NCI-H446 treated with DMSO at 0.1 percent for 48 hours (cell line): ENCODE measurements at regions not wholly inside any gene's neighbourhood (a gene's known extent, or its start where the extent isn't known, plus 50 kb on each side); places are given as distances from the start of the nearest gene placed in this dataset.

ENCODE experiments used
- DNase-seq: peaks from one replicate; lab custom pipeline; 2025; lab: John Stamatoyannopoulos, UW

DNA sequence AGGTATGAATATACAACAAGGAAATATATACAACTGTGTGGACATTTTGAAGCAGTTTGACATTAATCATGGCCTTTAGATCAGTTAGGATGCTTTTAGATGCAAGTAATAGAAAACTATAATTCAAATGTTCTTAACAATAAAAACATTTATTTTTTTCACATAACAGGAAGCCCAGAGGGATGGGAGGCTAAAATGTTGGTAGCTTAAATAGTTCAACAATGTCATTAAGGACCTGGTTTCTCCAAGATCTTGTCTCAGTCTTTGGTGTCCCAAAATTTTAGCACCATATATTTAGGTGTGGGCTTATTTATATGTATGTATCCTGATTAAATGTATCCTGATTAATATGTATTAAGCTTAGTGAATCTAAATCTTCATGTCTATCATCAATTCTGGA is 292.4 kb downstream of the NUAK1 start:
- DNase-seq, result no peak

DNA sequence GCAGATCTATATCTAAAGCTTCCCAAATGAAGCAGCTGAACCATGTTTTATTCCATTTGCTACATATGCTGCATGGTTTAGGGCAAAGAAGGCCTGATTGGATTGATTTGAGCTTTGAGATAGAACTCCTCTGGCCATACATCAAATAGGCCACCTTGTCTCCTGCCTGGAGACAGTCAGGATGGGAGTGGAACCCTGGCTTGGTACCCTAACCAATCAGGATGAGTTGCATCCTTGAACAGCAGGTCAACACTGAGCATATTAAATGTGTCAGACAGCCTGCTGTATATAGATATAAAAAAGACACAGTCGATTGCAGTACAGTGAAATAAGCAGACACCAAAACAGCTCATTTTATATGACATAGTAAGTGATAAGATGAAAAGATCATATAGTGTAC is 291.7 kb downstream of the NUAK1 start:
- DNase-seq, result no peak

DNA sequence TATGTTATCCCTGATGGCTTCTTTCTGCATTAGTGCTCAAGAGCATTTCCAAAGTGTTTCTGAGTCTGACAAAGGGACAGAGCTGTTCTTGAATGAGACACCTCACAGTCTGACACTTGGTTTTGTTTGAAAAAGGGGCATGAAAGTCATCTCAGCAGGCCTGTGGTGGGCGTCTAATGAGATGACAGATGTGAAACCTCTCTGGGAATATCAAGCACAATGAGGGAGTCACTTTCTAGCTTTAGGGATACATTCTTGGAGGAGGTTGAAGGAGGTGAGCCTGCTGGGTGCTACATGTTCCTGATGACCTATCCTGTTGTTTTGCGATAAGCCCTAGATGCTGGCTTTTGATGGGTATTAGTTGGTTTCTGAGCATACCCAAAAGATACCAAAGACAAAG is 290.5 kb downstream of the NUAK1 start:
- DNase-seq, result no peak

DNA sequence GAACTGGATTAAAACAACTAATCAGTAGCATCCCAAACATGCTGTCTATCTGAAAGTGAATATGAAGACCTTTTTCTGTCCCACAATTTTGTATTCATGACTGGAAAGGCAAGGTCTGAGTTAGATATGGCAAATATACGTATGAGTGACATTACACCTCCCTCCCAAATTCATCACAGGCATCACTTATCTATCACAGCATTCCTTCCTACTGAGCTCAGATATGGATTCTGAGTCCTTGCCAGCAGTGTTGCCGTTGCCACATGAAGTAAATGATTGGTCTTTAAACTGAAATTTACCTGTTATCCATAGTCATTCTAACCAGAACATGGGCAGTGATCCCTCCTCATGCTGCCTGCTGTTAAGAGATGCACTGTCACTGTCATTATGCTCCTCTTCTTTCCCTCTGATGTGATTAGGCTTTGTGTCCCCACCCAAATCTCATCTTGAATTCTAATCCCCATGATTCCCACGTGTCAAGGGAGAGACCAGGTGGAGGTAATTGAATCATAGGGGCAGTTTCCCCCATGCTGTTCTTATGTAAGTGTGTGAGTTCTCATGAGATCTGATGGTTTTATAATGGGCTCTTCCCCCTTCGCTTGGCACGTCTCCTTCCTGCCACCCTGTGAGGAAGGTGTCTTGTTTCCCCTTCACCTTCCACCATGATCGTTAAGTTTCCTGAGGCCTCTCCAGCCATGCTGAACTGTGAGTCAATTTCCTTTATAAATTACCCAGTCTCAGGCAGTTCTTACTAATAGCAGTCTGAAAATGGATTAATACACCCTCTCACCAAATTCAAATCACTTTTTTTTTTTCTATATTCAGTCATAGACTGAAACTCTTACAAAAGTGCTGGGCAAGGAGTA is 288.4 kb downstream of the NUAK1 start:
- DNase-seq, result no peak

DNA sequence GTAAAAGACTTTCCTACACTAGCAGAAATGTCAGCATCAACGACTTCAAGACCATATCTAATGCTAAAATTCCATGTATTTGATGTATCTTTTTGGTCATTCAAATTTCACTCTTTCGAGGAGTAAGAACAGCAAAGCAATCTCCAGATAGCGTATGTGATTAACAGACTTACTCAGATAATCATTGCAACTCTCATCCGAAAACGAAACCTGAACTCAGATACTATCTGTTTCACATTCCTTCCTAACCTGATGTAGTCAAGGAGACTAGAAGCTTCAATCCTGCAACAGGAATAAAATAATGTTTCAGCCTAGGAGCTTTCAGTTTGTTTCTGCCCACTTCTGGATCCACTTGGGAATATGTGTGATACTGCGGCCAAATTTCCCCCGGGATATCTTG is 286.3 kb downstream of the NUAK1 start:
- no peak for DNase-seq

DNA sequence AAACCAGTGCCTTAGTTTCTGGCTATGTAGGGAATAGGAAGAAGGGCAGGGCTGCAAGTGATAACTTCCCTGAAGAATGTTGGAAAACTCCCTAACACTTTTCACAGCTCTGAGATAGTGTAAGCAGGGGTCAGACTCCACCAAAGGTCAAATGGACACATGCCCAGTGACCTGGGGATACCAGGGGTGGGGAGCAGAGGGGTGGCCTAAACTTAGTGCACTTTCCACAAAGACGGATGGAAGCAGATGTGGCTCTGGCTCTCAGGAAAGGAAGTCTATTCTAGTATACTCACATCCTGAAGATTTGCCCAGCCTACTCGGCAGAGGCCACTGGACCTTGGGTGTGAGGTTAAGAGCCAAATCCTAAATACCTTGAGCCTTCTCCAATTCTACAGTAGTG is 285.8 kb downstream of the NUAK1 start:
- no peak for DNase-seq

DNA sequence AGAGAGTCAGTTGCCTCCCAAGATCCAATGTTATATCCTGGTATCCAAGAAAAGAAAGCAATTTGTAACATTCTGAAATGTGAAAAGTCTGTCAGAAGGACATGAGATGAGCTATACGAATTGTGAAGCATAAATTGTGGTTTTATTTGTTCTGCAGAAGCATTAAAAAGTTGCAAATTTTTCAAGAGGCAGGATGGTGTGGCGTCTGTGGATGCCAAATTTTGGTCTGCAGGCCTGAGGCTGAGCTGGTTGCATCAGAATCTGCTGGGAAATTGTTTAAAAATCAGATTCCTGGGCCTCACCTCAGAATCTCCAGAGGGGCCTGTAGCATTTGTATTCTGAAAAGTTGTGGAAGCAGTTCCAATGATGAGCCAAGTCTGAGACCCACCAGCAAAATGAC is 284.7 kb downstream of the NUAK1 start:
- no peak for DNase-seq

DNA sequence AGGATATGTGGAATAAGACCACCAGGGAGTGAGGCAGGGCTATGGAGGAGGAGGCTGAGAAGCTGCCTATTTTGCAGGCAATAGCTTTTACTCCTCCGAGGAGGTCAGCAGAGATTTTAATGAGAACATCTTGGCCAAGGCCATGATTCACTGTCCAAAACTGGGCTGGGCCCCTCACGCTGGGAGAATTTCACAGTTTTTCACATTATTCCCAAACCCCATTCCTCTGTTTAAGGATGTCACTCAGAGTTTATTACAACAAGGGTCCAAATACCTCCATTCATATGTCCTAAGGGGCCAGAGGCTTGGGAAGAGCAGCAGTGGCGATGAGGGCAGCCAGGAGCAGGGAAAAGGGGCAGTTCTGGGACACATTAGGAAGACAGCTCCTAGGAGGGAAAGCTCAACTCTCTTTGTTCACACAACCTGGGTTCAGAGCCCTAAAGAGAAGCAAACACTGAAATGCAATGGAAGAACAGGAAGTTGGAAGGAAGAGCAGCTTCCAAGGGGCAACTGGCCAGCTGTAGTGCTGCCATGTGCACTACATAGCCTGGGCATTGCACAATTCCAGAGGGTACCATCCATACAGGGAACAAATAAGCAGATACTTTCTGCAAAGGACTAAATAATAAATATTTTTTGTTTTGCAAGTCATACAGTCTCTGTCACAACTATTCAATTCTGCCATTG is 283.2 kb downstream of the NUAK1 start:
- no peak for DNase-seq

DNA sequence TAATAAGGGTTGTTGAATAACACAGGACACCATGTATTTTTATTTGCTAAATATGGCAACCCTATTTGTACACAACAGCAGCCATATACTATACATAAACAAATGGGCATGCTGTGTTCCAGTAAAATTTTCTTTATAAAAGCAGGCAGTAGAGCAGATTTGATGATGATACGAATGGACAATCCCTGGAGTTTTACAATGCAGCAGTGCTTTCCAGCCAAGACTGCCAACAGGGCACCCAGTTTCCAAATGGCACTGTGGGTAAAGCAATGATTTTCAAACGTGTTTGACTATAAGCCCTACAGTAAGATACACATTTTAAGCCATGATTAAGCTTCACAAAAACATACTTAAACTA is 282.7 kb downstream of the NUAK1 start:
- DNase-seq, result no peak

DNA sequence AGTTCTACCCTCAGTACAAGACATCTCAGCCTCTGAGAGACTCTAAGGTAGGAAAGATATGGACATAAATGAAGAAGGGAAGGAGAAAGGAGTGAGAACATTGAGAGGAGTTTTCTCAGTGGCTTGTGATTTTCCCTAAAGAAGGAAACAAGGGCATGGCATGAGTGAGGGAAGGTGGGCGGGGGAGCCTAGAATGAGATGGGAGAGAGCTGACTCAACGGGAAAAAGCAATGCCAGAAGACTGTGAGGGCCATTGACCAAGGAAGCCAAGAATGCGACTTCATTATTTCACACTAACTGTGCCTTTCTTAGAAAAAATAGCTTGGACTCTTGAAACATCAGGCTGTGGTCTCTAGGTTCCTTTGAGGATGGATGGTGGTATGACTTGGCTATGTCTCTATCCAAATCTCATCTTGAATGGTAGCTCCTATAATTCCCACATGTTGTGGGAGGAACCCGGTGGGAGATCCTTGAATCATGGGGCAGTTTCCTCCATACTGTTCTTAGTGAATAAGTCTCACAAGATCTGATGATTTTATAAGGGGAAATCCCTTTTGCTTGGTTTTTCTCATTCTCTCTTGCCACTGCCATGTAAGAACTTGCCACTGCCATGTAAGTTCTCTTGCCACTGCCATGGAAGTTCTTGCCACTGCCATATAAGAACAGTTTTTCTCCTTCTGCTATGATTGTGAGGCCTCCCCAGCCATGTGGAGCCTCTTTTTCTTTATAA is 279.6 kb downstream of the NUAK1 start:
- no peak for DNase-seq

DNA sequence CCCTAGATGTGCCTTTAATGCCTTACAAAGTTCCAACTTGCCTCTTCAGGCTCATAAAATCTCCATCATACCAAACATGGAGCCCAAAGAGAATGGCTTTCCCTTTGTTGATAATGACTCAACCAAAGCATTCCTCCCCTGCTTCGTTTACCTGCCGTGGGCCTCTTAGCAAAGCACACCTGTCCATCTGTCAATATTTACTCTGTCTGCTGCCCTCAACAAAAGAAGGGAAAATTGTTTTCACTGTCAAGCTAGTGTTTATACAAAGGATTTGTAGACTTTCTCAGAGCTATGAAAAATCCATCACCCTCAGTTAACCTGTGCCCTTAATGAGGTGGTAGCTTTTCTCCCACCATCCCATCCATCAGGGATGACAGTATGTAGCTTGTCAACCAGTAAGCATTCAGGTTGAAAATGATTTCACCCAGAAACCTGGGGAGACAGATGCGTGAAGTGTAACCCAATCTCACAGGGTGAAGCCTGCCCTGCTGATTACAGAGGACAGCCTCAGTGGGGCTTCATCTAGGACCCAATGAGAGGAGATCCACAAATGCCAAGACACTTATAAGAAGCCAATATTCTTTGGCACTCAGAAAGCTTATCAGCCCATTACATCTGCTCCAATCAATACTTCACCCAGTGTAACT is 278.1 kb downstream of the NUAK1 start:
- DNase-seq, result no peak

DNA sequence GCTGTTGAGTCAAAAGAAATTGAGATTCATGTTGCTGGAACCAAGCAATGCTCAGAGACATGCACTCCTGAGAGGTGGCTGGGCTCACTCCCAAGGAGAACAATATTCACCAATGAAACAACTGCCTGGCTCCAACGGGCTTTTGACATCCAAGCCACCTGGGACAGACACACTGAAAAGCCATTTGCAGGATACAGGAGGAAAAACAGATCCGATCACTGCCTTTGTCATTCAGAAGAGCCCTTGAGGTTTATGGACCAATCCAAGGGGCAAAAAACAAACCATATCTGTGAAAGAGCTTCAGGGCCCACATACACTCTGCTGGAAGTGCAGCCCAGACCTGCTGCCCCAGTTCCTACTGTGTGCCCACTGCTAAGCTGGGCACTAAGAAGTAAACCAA is 277.5 kb downstream of the NUAK1 start:
- no peak for DNase-seq

DNA sequence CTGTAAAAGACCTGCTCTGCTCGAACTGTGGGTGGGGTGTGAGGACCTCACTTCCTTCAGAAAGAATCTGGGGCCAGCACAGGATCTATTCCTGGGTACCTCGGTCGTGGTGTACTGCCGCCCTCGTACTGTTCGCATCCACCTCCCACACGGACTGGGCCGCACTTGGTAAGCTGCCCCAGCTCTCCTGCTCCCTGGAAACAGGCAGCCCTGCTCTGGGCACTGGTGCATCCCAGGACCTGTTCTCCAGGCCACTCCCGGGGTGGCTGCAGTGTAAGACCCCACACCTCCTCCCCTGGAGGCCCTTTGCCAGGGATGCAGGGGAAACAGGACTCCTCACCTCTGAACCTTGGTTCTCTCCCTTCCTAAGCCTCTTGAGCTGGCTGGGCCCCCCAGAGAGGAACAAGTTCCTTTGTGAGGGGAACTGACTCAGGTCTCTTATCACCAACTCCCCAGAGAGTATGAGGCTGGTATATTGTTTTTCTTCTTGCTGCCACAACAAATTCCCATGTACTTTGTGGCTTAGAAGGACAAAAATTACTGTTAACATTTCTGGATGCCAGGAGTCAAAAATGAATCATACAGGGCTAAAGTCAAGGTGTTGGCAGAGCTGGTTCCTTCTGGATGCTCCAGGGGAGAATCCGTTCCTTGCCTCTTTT is 276.5 kb downstream of the NUAK1 start:
- no peak for DNase-seq

DNA sequence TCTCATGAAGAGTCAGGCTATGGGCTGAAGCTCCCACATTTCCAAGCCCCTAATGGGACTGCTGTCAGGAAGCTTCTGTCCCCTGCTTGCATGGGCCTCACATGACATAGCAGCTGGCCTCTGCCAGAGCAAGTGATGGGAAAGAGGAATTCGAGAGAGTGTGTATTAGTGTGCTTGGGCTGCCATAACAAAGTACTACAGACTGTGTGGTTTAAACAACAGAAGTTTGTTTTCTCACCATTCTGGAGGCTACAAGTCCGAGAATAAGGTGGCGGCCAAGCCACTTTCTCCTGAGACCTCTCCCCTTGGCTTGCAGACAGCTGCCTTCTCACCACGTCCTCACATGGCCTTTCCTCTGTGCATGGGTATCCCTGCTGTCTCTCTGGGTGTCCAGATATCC is 274.4 kb downstream of the NUAK1 start:
- no peak for DNase-seq

DNA sequence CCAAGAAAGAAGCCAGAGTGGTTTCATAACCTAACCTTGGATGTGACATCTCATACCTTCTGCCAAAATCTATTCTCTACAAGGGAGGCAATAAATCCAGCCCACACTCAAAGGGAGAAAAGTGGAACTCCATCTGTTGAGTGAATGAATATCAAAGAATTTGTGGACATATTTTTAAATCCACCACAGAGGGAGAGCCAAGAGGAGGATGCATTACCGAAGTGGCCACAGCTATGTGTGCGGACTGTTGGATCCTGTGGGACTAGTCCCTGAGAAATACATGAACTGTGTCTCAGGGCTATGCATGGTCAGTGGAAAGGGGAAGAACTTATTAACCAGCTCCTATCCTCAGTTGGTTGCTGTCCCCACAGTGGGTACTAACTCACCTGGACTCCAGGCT is 273.9 kb downstream of the NUAK1 start:
- DNase-seq, result no peak

DNA sequence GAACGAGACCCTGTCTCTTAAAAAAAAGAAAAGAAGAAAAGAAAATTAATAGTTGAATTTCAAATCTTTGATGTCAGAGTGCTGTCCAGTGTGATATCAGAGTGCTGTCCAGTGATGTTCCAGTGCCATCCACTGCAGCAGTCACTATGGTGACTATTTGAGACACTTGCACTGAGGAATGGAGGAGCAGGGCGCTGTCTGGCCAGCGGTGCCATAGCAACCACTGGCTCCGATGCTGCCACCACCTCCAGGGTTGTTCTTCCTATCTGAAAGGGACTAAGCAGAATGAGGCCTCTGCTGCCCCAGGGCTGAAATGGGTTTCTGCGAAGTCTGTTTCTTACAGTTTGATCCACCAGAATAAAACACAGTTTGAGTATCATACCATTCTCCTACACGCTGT is 272.9 kb downstream of the NUAK1 start:
- no peak for DNase-seq

DNA sequence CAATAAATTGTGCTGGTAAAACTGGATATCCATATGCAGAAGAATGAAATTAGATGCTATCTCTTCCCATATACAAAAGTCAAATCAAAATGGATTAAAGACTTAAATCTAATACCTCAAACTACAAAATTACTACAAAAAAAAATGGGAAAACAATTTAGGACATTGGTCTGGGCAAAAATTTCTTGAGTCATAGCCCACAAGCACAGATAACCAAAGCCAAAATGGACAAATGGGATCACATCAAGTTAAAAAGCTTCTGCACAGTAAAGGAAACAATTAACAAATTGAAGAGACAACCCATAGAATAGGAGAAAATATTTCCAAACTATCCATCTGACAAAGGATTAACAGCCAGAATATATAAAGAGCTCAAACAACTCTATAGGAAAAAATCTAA is 264.6 kb downstream of the NUAK1 start:
- no peak for DNase-seq

DNA sequence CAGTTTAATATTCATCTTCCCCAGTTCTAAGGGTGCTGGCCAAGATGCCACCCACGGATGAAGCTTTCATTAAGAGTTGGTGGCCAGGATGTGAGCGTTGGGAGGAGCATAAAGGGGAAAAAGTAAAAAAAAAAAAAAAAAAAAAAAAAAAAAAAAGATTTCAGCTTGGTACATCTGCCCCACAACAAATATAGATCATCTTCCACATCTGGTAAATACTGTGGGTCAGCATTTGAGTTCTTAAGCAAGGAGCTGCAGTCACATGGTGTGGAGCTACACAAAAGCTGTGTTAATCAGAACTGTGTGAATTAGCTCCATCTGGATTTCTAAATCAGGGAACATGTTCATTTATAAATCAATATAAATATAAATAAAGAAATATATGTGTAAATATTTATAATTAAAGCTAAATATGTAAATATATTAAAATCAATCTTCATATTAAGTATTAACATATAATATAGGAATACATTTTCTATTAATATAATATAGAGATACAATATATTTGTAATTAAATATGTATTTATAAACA is 262.3 kb downstream of the NUAK1 start:
- no peak for DNase-seq

DNA sequence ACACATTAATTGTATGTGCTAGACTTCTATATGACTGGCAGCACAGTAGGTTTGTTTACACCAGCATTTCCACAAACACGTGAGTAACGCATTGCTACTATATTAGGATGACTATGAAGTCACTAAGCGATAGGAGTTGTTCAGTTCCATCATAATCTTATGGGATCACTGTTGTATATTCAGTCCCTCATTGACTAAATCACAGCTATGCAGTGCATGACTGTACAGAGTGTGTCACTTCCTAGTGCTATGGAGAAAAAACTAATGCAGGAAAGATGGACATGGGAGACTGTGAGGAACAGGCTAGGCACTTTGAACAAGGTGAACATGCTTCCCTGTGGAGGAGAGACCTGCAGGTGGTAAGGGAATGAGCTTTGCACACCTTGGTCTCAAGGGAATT is 259.8 kb downstream of the NUAK1 start:
- DNase-seq, result no peak

DNA sequence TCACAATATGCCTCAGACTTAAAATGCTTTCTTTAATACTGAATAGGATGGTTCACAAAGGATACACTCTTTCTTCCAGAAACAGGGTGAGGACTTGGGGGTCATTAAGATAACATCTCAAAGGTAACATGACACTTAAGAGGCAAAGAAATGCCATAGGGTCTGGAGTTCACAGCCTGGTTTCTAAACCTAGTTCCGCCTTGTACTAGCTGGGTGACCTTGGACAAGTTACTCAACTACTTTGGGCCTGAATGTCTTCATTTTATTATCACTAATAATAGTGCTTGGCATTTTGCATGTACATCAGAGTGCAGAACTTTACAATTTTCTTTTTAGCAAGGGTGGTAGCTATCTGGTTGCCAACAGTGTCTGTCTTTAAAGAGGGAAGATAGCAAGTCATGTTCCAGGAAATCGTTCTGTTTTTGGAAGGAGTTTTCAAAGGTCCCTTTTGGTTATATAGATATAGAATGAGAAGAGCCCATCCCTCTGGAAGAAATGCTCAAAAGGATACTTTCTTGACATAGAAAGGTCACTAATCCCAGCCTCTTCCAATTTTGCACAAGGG is 257.8 kb downstream of the NUAK1 start:
- DNase-seq, result no peak

DNA sequence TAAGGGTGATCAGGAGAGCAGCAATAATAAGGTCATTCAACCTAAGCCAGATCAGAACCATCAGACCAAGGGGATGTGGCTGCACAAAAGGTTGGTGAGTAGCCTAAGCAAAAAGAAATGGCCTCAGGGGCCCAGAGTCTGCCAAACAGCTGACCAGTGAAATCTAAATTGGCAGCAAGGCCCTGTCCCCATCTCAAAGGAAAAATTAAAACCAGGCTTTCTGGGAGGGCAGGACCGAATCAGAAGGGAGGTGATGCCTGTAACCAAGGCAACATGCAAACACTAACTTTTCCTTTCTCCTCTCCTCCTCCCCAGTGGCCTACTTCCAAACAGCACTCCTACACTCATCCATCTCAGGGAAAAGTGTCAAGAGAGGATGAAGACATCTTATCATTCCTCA is 256.4 kb downstream of the NUAK1 start:
- no peak for DNase-seq

DNA sequence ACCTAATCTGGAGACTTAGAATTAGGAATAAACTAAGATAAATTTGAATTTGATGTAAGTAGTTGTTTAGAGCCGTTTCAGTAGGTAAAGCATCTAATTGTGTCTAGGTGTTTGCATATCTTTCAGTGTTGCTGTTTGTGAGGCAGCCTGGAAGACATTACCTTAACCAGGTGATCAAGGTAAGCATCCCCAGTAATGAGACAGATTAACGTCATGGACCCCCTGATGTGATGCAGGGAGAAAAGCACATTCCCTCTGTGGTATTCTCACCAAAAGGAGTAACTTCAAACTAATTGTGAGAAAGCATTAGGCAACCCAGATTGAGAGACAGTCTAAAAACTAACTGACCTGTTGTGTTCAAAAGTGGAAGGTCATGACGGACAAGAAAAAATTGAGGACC is 251.6 kb downstream of the NUAK1 start:
- no peak for DNase-seq
